H1 (cell line): ENCODE measurements at regions not wholly inside any gene's neighbourhood (a gene's known extent, or its start where the extent isn't known, plus 50 kb on each side); places are given as distances from the start of the nearest gene placed in this dataset.

Experiments used
- RBBP5 ChIP-seq: IDR thresholded peaks from 2 replicates; pipeline ENCODE4 v1.7.1; 2012; ENCODE audit warnings: low read depth, mild to moderate bottlenecking, inconsistent platforms, low read length, moderate library complexity, borderline replicate concordance
- TF ChIP-seq, protein P1 (sequence below), 3 experiments: IDR thresholded peaks; 1 replicate in 2 of 3; 2 replicates in 1 of 3; pipeline versions ENCODE4 v1.5.1 to v1.6.1; 2011; ENCODE audit warnings: low read length in 3 of 3, mild to moderate bottlenecking in 3 of 3, inconsistent platforms in 2 of 3, low read depth in 1 of 3, moderate library complexity in 1 of 3; ENCODE audit not compliant: insufficient read depth in 1 of 3; ENCODE audit errors: control extremely low read depth in 1 of 3

DNA sequence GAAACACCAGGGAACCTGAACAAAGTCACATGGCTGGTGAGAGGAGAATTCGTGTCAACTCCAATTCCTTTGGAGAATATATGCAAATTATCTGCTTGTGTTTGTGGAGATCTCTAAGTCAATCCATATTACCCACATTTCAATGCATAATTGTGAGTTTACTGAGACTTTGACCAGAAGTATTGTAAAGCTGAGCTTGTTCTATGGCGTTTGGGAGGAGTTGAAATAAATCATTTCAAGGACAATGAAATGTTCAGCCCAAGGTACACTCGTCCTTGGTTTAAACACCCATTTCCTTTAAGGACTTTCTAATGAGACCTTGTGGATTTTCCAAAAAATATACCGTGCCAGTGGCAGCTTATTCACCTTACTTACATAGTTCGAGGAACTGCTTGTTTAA, 186.6 kb upstream of the HDAC9 start:
- TF ChIP-seq, protein P1, sequence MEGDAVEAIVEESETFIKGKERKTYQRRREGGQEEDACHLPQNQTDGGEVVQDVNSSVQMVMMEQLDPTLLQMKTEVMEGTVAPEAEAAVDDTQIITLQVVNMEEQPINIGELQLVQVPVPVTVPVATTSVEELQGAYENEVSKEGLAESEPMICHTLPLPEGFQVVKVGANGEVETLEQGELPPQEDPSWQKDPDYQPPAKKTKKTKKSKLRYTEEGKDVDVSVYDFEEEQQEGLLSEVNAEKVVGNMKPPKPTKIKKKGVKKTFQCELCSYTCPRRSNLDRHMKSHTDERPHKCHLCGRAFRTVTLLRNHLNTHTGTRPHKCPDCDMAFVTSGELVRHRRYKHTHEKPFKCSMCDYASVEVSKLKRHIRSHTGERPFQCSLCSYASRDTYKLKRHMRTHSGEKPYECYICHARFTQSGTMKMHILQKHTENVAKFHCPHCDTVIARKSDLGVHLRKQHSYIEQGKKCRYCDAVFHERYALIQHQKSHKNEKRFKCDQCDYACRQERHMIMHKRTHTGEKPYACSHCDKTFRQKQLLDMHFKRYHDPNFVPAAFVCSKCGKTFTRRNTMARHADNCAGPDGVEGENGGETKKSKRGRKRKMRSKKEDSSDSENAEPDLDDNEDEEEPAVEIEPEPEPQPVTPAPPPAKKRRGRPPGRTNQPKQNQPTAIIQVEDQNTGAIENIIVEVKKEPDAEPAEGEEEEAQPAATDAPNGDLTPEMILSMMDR (IDR thresholded peaks at IDR 0.05; ENCODE audit: control extremely low read depth in 1 of 3, insufficient read depth in 1 of 3, low read depth in 1 of 3, low read length in 3 of 3), result no peak
- TF ChIP-seq RBBP5, result no peak
